CD4-positive, alpha-beta T cell treated with Interleukin-21 for 1 hour (primary cell): ENCODE measurements at regions not wholly inside any gene's neighbourhood (a gene's known extent, or its start where the extent isn't known, plus 50 kb on each side); places are given as distances from the start of the nearest gene placed in this dataset.
"Not testable (repeated sequence)": the region's sequence is repeated elsewhere in the genome, so short reads cannot be mapped to it uniquely, and the experiment has no call there.

Source experiments
- DNase-seq: peaks from one replicate; pipeline ENCODE4 v3.0.0-alpha.2; 2020

- no peak for DNase-seq
Observed at GRCh38 chr3:110647586-110647985, 424.0 kb upstream of the NECTIN3 start.

- DNase-seq = no peak
Observed at GRCh38 chr3:110650741-110651140, 420.9 kb upstream of the NECTIN3 start.

GRCh38 chr3:110654843-110655502 is 416.6 kb upstream of the NECTIN3 start:
- DNase-seq = no peak

GRCh38 chr3:110656394-110657025 is 415.1 kb upstream of the NECTIN3 start:
- DNase-seq = no peak

GRCh38 chr3:110664148-110664547 is 407.5 kb upstream of the NECTIN3 start:
- DNase-seq = no peak

- DNase-seq = no peak
Observed at GRCh38 chr3:110666495-110666894, 405.1 kb upstream of the NECTIN3 start.

GRCh38 chr3:110667216-110667615 is 404.4 kb upstream of the NECTIN3 start:
- no peak for DNase-seq

- no peak for DNase-seq
Observed at GRCh38 chr3:110670407-110670806, 401.2 kb upstream of the NECTIN3 start.

GRCh38 chr3:110677506-110677905 is 394.1 kb upstream of the NECTIN3 start:
- no peak for DNase-seq

GRCh38 chr3:110679285-110679684 is 392.3 kb upstream of the NECTIN3 start:
- DNase-seq = no peak

- no peak for DNase-seq
Observed at GRCh38 chr3:110680450-110680849, 391.2 kb upstream of the NECTIN3 start.

- DNase-seq = no peak
Observed at GRCh38 chr3:110684466-110684865, 387.1 kb upstream of the NECTIN3 start.

GRCh38 chr3:110685630-110686029 is 386.0 kb upstream of the NECTIN3 start:
- no peak for DNase-seq

- DNase-seq = no peak
Observed at GRCh38 chr3:110686701-110687100, 384.9 kb upstream of the NECTIN3 start.

GRCh38 chr3:110687138-110687537 is 384.5 kb upstream of the NECTIN3 start:
- no peak for DNase-seq

GRCh38 chr3:110697961-110698360 is 373.7 kb upstream of the NECTIN3 start:
- DNase-seq = no peak

GRCh38 chr3:110704332-110704731 is 367.3 kb upstream of the NECTIN3 start:
- not testable (repeated sequence) for DNase-seq

GRCh38 chr3:110708156-110708555 is 363.5 kb upstream of the NECTIN3 start:
- DNase-seq = no peak

- DNase-seq = no peak
Observed at GRCh38 chr3:110710156-110710555, 361.5 kb upstream of the NECTIN3 start.

- no peak for DNase-seq
Observed at GRCh38 chr3:110710603-110711002, 361.0 kb upstream of the NECTIN3 start.

GRCh38 chr3:110711130-110711832 is 360.3 kb upstream of the NECTIN3 start:
- DNase-seq = no peak

- no peak for DNase-seq
Observed at GRCh38 chr3:110711851-110712516, 359.6 kb upstream of the NECTIN3 start.

GRCh38 chr3:110727056-110727455 is 344.6 kb upstream of the NECTIN3 start:
- DNase-seq = no peak

GRCh38 chr3:110731148-110731547 is 340.5 kb upstream of the NECTIN3 start:
- no peak for DNase-seq
